ENCODE measurements at regions not wholly inside any gene's neighbourhood (a gene's known extent, or its start where the extent isn't known, plus 50 kb on each side); places are given as distances from the start of the nearest gene placed in this dataset.
"Not testable (repeated sequence)": the region's sequence is repeated elsewhere in the genome, so short reads cannot be mapped to it uniquely, and the experiment has no call there.

GRCh38 chr13:59435024-59435423 lies 728.7 kb downstream of the DIAPH3 start:
- DNase-seq, result no peak

- no peak for DNase-seq
Measured at GRCh38 chr13:59437544-59438301, 726.0 kb downstream of the DIAPH3 start.

- DNase-seq, result no peak
Measured at GRCh38 chr13:59439776-59440428, 723.8 kb downstream of the DIAPH3 start.

- DNase-seq, result not testable (repeated sequence)
Measured at GRCh38 chr13:59441068-59441467, 722.7 kb downstream of the DIAPH3 start.

GRCh38 chr13:59441596-59442280 lies 722.0 kb downstream of the DIAPH3 start:
- DNase-seq, result no peak

- DNase-seq, result no peak
Measured at GRCh38 chr13:59442461-59442860, 721.3 kb downstream of the DIAPH3 start.

GRCh38 chr13:59442944-59443486 lies 720.7 kb downstream of the DIAPH3 start:
- no peak for DNase-seq

- DNase-seq, result no peak
Measured at GRCh38 chr13:59444210-59444857, 719.4 kb downstream of the DIAPH3 start.

GRCh38 chr13:59445812-59446211 lies 717.9 kb downstream of the DIAPH3 start:
- DNase-seq, result no peak

GRCh38 chr13:59446391-59446790 lies 717.3 kb downstream of the DIAPH3 start:
- no peak for DNase-seq

- no peak for DNase-seq
Measured at GRCh38 chr13:59447031-59447430, 716.7 kb downstream of the DIAPH3 start.

GRCh38 chr13:59447846-59448620 lies 715.7 kb downstream of the DIAPH3 start:
- DNase-seq, result no peak

- DNase-seq, result no peak
Measured at GRCh38 chr13:59449750-59450149, 714.0 kb downstream of the DIAPH3 start.

- no peak for DNase-seq
Measured at GRCh38 chr13:59450229-59450628, 713.5 kb downstream of the DIAPH3 start.

- DNase-seq, result no peak
Measured at GRCh38 chr13:59451236-59451635, 712.5 kb downstream of the DIAPH3 start.

GRCh38 chr13:59452189-59452890 lies 711.4 kb downstream of the DIAPH3 start:
- no peak for DNase-seq

GRCh38 chr13:59458908-59459579 lies 704.7 kb downstream of the DIAPH3 start:
- DNase-seq, result peak in 1 of 14 donors; percentile 7

GRCh38 chr13:59459972-59460371 lies 703.8 kb downstream of the DIAPH3 start:
- DNase-seq, result no peak

GRCh38 chr13:59461411-59461810 lies 702.3 kb downstream of the DIAPH3 start:
- DNase-seq, result no peak

- DNase-seq, result no peak
Measured at GRCh38 chr13:59463023-59463422, 700.7 kb downstream of the DIAPH3 start.

- no peak for DNase-seq
Measured at GRCh38 chr13:59464926-59465325, 698.8 kb downstream of the DIAPH3 start.
